Ovary (tissue), 3 donors: ENCODE measurements at regions not wholly inside any gene's neighbourhood (a gene's known extent, or its start where the extent isn't known, plus 50 kb on each side); places are given as distances from the start of the nearest gene placed in this dataset.

Experiments used
- CTCF ChIP-seq, 3 donors: fragments of 450-650 bp in 2 of 3; fragments of 200-600 bp in 1 of 3; IDR thresholded peaks; one replicate each; pipeline versions ENCODE4 v1.5.1 to v1.8.0; 2016 to 2022; ENCODE audit warnings: antibody characterized with exemption in 3 of 3, mild to moderate bottlenecking in 1 of 3
- EP300 ChIP-seq: sonication (generic); formaldehyde crosslinking; IDR thresholded peaks from one replicate; pipeline ENCODE4 v1.6.1; 2017; ENCODE audit warnings: antibody characterized with exemption
- donor health status: DM: no; HTN: no; CAD: no.

- TF ChIP-seq EP300 (no peak), CTCF (IDR thresholded peaks at IDR 0.05) (no peak)
Observed at GRCh38 chr3:89046661-89047060, 60.8 kb upstream of the EPHA3 start.
